HS-27A (cell line): ENCODE measurements at regions not wholly inside any gene's neighbourhood (a gene's known extent, or its start where the extent isn't known, plus 50 kb on each side); places are given as distances from the start of the nearest gene placed in this dataset.
"Not testable (repeated sequence)": the region's sequence is repeated elsewhere in the genome, so short reads cannot be mapped to it uniquely, and the experiment has no call there.

Source experiments
- DNase-seq: peaks from one replicate; pipeline ENCODE4 v3.0.0-alpha.2; 2012; ENCODE audit warnings: low read depth, missing footprints

DNA sequence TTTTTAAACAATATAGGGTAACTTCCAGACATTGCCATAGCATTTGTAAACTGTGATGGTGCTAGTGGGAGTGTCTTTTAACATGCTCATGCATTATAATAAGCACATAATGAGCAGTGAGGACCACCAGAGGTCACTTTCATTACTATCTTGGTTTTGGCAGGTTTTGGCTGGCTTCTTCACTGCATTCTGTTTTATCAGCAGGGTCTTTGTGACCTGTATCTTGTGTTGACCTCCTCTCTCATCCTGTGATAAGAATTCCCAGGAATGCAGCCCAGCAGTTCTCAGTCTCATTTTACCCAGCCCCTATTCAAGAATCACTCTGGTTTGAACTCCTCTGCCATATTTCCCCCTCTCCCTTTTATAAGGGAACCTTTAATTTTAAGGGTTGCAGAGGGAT, 91.3 kb downstream of the ZNF467 start:
- no peak for DNase-seq

DNA sequence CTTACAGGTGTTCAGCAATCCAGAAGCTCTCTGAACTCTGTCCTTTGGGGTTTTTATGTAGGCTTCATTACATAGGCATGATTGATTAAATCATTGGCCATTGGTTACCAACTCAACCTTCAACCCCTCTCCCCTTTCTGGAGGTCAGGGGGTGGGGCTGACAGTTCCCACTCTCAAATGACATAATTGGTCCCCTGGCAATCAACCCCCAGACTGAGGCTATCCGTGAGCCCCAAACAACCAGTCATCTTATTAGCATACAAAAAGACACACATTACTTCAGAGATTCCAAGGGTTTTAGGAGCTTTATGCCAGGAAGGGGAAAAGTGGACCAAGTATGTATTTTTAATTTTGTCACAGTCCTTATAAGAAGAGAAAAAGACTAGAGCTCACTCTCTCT, 92.1 kb downstream of the ZNF467 start:
- DNase-seq: no peak

DNA sequence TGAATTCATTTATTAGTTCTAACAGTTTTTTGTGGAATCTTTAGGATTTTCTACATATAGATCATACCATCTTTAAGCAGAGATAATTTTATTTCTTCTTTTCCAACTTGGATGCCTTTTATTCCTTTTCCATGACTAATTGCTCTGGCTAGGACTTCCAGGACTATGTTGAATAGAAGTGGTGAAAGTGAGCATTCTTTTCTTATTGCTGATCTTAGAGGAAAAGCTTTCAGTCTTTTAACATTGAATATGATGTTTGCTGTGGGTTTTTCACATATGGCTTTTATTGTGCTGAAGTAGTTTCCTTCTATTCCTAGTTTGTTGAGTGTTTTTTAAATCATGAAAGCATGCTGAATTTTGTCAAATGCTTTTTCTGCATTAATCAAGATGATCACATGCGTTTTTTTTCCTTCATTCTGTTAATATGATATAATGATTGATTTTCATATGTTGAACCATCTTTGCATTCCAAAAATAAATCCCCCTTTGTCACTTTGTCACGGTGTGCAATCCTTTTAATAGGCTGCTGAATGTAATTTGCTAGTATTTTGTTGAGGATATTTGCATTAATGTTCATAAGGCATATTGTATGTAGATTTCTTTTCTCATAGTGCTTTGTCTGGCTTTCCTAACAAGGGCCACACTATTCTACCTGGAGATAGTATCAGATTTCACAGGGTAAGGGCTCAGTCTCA, 92.9 kb downstream of the ZNF467 start:
- DNase-seq: no peak

DNA sequence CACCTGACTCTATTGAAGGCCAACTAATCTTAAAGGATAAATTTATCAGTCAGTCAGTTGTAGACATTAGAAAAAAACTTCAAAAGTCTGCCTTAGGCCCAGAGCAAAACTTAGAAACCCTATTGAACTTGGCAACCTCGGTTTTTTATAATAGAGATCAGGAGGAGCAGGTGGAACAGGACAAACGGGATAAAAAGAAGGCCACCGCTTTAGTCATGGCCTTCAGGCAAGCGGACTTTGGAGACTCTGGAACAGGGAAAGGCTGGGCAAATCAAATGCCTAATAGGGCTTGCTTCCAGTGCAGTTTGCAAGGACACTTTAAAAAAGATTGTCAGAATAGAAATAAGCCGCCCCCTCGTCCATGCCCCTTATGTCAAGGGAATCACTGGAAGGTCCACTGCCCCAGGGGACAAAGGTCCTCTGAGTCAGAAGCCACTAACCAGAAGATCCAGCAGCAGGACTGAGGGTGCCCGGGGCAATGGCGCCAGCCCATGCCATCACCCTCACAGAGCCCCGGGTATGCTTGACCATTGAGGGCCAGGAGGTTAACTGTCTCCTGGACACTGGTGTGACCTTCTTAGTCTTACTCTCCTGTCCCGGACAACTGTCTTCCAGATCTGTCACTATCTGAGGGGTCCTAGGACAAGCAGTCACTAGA, 98.5 kb downstream of the ZNF467 start:
- DNase-seq: not testable (repeated sequence)

DNA sequence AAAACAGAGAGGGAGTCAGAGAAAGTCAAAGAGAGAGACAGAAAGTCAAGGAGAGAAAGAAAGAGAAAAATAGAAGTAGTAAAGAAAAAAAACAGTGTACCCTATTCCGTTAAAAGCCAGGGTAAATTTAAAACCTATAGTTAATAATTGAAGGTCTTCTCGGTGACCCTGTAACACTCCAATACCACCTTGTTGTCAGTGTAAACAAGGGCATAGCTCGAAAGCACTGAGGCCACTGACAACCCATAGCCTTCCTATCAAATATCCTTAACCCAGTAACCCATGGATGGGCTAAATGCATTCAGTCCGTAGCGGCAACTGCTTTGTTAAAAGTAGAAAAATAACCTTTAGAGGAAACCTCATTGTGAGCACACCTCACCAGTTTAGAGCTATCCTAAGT, 100.4 kb downstream of the ZNF467 start:
- DNase-seq: no peak

DNA sequence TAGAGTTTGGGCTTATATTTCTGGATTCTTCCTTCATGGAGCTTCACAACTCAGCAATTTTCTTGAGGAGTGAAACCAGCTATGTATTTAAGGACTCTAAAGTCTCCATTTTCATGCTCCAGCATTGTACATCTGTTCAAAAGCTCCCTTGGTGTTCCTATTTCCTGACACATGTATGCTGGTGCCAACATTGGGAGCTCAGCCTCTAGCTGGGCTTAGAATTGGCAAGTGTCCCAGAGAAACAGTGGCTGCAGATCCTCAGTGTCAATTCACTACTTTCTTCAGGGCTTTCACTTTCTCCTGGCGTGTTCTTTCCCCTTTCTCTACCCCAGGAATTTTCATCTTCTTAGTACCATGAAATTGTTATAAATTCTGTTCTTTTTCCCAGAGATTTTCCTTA, 103.1 kb downstream of the ZNF467 start:
- no peak for DNase-seq

DNA sequence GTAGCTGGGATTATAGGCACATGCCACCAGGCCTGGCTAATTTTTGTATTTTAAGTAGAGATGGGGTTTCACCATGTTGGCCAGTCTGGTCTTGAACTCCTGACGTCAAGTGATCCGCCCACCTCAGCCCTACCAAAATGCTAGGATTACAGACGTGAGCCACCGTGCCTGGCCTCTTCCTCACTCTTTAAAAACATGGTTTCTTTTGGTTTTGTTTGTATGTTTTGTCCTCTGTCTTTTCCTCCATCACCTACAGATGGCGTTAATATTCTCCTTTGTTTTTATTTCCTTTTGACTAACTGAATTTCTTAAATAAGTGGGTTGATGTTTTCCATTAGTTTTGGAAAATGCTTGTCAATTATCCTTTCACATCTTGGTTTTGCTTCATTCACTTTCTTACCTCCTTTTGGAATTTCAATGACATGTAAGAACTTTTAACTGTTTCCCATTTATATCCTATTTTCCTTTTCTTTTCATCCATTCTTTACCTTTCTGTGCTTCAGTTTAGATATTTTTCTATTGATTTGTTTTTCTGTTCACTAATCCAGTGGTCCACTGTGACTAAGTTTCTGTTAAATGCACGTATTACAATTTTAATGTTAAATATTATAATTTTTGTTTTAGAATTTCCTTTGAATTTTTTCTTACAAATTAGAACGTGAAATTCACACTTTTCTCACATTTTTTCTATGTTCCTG, 104.1 kb downstream of the ZNF467 start:
- DNase-seq: no peak

DNA sequence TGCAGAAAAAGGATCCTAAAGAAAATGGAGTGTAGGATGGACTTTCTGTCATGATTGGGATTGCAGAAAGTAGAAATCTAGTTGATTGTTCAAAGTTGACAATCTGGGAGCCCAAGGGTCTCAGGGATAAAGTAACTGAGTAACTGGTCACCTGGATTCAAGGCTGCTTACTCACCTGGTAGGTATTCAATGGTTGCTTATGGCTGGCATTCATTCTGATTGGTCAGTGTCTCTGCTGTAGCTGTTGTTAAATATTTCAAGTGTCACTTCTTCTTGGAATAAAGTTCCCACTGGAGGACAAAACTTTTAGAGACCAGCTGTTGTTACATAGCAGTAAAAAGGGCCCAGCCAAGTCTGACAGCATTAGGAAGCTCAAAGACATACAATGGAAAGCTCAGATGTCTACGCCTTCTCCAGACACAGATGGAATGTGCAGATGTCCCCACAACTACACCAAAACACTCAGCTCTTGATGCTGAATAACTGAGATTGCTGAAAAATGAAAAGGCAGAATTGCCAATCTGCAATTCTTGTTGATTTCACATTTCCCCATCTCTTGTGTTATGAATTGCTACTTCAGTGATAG, 106.9 kb downstream of the ZNF467 start:
- DNase-seq: no peak

DNA sequence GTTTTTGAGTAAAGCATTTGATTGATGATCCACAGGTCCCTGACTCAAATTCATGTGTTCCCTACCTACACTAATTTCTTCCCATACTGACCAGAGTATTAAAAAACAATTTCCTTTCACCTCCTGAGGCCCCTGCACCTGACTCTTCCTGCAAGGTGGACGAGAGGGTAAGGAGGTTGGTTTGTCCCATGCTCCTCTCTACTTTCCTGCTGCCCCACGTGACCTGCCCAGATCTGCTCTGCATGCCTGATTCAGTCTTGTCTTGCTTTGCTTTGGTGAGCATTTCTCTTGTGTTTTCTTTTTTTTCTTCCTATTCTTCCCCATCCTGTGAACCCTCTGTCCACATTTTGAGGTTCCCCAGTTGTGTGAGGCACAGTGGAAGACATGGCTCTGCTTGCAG, 107.8 kb downstream of the ZNF467 start:
- DNase-seq: not testable (repeated sequence)

DNA sequence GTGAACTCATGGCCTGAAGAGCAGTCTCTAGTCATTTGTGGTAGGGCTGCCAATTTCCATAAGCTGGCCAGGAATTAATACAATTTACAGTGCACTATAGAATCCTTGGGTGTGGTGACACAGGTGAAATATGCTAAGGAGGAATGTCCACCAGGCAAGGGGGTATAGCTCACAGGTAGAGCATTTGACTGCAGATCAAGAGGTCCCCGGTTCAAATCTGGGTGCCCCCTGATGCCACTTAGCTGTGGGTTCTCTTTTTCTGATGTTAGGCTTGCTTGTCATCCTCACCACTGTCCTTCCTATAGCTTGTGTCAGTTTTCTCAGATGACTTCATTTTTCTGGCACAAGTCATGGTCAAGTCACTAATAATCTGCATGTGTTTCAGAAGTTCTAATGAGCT, 108.7 kb downstream of the ZNF467 start:
- DNase-seq: no peak

DNA sequence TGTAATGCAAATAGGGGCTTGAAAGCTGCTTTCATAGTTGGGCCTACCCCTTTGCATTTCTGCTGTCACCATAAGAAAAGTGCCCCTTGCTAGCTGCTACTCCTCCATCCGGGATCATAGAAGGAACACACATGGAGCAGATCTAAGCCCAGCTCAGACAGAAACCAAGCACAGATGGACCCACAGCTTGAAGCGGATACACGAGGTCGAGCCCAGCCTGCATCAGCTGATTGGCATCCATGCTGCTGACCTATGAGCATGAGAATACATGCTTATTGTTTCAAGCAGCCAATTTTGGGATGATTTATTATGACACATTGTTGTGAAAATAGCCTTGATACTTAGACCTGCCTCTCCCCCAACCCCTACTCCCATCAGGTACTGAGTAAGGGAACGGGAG, 109.2 kb downstream of the ZNF467 start:
- no peak for DNase-seq

DNA sequence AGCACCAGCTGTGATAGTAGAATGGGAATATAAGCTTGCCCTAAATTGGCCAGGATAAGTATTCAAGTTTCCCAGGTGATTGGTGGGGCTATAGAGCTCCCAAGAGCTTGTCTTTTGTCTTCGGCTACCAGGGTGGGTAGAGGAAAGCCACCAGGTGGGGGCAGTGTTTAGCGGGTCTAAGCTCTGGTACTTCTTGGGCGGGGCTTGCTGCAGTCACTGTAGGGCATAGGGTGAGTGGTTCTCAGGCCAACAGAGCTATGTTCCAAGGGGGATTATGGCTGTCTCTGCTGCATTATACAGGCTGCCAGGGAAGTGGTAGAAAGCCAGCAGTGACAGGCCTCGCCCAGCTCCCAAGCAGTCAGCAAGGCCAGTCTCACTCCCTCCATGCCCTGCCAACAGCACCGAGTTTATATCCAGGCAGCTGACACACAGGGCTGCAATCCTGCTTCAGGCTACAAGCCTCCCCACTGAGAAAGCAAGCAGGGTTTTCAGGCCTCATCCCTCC, 110.7 kb downstream of the ZNF467 start:
- DNase-seq: no peak

DNA sequence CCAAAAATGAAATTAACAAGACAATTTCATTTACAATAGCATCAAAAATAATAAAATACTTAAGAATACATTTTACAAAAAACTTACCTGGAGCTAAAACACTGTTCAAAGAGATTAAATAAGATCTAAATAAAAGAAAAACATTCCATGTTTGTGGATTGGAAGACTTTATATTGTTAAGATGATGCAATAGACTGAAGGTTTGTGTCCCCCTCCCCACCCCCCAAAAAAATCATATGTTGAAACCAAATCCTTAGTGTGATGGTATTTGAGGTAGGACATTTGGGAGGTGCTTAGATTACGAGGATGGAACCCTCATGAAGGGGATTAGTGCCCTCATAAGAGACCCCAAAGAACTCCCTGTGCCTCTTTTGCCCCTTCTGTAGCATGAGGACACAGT, 117.6 kb downstream of the ZNF467 start:
- DNase-seq: no peak

DNA sequence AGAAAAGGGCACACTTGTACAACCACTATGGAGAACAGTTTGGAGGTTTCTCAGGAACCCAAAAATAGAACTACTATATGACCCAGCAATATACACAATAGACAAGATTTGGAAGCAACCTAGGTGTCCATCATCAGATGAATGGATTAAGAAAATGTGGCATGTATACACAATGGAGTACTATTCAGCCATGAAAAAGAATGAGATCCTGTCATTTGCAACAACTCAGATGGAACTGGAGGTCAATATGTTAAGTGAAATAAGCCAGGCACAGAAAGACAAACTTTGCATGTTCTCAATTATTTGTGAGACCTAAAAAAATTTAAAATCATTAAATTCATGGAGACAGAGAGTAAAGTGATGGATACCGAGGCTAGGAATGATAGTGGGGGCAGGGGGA, 118.8 kb downstream of the ZNF467 start:
- DNase-seq: no peak

DNA sequence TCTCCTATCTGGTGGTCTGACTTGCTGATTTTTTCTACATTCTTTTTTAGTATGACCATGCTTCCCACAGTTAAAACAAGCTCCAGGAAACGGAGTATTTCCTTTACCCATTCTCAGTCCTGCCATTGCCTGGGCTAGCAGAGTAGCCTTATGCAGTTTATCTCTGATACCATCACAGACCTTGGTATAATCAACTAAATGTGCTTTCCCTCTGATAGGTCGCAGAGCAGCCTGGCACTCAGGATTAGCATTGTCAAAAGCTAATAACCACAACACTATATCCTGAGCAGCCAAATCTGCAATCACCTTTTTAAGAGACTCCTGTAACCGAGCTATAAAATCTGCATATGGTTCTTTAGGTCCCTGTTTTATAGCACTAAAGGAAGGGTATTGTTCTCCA, 123.2 kb downstream of the ZNF467 start:
- not testable (repeated sequence) for DNase-seq

DNA sequence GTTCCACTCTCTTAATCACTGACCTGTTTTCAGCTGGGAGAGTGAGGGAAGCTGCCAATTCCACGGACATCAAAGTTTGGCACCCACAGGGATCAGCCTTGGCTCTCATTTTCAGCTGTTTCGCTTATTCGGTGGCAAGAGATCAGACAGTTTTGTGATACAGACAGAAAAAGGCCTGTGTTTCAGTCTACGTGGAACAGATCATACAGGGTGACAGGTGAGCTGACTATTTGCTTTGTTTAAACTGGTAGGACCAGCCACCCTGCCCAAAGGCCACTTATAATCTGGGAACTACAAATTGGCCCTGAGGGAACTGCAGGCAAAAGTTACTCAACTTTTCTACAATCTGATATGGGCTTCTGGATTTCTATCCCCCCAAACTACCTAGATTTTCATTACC, 128.6 kb downstream of the ZNF467 start:
- no peak for DNase-seq

DNA sequence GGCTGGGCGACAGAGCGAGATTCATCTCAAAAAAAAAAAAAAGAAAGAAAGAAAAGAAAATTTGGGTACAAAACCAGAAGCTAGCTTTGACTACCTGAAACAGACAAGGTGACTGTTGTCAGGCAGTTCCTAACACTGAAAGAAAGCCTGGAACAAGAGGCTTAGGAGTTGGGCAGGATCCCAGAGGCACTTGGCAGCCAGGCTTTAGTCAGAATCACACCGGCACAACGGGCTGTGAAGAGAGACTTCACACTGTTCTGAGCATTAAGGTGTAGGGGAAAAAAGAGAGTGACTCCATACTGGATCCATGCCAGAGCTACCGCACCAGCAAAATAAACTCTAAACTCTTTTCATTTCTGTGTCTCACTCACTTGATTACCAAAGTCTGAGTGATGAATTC, 130.8 kb downstream of the ZNF467 start:
- DNase-seq: no peak

DNA sequence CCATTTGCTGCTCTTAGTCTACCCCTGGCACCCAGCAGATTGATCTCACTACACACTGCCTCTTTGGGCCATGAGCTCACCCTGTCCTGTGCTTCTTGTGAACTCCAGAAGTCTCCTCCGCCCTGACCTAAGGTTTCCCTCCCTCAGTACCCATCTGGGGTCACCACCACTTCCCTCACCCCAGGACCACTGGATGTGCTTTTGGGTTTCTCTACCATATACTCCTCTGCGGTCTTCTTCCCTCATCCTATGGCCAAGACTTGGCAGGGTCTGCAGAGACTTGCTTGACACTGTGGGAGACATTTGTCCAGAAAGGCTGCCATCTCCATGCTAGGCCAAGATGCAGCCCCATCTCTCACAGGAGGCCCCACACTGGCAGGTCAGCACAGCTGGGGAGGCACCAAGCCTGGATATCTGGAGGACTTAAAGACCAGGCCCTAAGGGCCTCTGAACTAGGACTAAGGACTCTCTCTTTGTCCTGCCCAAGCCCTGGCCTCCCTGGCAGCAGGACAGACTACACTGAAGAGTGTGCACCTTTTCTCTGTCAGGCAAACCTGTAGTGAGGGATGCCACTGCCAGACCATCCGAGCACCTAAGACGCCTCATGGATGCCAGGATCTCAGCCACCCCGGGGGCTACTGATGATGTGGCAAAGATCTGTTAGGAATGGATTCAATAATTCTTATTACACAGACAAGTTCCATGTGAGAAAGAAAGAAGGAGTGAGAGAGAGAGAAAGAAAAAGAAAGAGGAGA, 134.6 kb downstream of the ZNF467 start:
- no peak for DNase-seq

DNA sequence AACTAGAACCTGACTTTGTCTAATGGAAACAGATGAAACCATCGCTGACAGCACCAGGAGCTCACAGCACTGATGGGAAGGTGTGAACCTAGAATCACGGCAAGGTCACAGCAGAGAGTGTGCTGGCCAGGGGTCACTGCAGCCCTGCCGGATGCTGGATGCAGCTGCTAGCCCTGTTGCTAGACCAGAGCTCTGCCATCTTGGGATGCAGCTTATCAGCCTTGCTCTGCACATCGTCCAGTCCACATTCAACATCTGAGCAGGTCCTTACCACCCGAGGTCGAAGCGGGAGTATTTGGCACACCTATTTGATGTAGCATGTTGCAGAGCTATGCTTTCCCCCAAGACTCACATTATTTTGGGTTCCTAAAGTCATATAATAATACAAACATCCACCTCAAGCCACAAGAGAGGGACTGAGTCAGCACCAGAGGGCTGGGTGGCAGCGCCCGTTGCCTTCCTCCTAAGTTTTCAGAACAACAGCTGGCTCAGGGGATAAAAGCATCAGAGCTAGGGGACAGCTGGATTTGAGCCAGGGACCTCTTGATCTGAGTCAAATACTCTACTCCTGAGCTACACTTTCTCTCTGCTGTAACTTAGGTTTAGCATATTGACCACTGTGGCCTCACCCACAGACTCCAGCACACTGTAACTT, 135.3 kb downstream of the ZNF467 start:
- DNase-seq: no peak

DNA sequence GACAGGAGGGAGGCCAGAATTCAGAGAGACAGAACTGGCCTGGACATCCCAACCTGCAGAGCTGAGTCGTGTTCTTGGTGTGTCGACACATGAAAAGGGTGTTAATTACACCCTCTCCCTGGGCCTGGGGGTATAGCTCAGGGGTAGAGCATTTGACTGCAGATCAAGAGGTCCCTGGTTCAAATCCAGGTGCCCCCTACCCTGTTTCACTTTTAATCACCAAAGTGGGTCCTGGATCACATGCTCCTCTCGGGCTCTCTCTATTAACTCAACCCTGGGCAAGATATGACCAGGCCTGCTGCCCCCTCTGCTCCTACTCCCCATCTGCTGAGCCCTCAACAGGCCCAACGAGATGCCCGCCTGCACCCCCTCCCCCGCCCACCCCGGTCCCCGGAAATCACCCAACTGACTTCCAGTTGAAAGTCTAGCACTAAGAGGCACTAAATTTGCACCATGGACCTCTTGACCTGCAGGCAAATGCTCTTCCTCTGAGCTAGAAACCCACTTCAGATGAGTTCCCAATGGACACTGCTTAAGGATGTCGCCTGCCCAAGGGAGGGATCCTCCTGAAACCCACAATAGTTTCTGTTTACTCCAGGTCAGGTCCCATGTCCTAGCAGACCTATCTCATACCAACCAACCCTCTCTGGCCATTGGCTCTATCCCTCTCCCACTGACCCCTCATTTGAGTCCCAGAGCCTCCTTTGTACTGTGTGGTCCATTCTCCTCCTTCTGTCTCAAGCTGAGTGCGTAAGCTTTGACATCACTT, 137.6 kb downstream of the ZNF467 start:
- DNase-seq: no peak
